ENCODE measurements at regions not wholly inside any gene's neighbourhood (a gene's known extent, or its start where the extent isn't known, plus 50 kb on each side); places are given as distances from the start of the nearest gene placed in this dataset.
"Not testable (repeated sequence)": the region's sequence is repeated elsewhere in the genome, so short reads cannot be mapped to it uniquely, and the experiment has no call there.

DNA sequence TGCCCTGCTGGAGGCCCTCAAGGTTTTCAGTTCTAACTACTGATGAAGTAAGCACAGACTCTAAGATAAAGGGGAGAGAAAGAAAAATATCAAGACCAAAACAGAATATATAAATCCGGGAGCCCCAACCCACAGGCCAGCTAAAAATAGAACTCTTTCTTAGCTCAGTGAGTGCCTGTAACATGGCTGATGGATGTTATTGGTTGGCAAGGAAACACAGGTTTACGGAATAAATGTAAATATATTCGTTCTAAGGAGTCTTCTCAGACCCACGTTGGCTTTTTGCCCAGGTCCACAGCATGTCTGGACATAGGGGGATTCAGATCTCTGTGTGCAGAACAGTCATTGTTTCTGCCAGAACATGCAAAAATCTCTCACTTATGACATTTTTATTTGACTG, 139.0 kb upstream of the SERPINE2 start:
- DNase-seq (ENCODE audit: low read depth), result no peak

DNA sequence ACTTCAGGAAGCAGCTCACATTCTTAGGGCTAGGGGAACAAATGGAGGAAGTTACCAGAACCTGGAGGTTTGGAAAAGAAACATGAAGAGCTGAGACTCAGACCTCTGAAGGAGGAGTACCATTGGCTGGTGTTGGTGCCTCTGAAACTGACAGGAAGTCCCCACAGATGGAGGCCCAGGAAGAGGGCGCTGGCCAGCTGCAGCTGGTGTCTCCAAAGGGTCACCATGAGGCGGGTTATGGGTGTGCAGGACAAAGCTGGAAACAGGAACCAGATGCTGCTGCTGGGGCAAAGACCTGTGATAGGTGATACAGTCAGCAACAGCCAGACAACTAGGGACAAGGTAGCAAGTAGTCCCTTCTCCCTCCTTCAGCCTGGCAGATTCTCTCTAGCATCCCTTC, 136.5 kb upstream of the SERPINE2 start:
- DNase-seq (ENCODE audit: low read depth), result no peak

DNA sequence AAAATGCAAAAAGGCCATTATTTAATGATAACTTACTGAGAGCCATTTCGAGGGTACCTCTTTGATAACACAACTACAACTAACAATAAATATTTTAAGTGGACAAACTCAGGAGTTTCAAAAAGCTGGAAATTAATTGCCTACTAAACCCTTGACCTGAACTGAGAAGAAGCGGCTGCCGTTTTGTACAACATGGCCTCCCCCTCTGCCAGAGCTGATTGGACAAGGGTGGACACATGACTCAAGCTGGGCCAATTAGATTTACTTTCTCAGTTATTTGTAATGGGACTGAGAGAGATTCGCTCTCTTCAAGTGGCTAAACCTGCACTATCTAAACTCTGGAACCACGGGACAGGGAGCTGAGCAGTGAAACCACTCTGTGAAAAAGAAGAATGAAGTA, 135.9 kb upstream of the SERPINE2 start:
- no peak for DNase-seq (ENCODE audit: low read depth)

DNA sequence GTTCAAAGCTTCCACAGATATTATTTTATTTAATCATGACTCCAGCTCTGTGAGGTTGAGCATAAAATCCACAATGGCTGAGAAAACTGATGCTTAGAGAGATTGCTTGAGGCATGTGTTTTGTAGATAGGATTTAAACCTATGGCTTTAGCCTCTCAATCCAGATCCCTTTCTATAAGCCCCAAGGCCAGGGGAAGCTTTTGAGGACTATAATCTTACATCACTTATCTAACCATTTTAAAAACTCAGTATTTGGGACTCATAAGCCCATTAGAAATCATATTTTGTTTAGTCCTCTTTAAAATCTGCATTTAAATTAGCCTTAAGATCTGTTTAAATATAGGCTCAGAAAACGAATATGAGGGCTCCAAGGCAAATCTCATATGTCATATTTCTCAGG, 135.4 kb upstream of the SERPINE2 start:
- DNase-seq (ENCODE audit: low read depth), result no peak

DNA sequence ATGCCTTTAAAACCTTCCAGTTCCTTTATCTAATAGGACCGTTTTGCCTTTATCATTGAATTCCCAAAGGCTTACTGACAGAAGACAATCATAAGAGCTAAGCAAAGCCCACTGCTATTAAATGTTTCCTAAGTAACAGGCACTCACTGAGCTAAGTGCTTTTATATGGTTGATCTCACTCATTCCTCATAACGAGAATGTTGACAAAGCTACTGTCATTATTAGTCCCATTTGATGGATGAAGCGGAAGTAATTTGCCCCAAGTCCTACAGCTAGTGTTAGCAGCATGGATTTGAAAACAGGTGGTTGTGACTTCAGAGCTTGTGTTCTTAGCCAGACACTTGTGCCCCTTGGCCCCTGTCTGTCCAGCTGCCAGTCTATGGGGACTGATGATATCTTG, 134.8 kb upstream of the SERPINE2 start:
- no peak for DNase-seq (ENCODE audit: low read depth)

DNA sequence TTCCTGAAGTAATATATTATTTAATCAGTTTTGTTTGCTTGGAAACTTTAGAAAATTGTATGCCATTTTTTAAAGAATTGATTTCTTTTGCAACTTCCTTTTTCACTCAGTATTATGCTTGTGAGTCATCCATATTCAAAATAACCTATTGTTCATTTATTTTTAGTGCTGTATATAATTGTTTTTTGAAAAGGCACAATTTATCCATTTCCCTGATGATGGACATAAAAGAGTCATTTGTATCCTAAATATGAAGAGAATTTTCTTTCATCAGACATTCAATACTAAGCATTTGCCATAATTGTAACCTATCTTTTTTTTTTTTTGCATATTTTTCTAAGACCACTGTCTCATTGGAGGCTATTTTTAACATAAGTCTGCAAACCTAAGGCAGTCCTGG, 134.1 kb upstream of the SERPINE2 start:
- no peak for DNase-seq (ENCODE audit: low read depth)

DNA sequence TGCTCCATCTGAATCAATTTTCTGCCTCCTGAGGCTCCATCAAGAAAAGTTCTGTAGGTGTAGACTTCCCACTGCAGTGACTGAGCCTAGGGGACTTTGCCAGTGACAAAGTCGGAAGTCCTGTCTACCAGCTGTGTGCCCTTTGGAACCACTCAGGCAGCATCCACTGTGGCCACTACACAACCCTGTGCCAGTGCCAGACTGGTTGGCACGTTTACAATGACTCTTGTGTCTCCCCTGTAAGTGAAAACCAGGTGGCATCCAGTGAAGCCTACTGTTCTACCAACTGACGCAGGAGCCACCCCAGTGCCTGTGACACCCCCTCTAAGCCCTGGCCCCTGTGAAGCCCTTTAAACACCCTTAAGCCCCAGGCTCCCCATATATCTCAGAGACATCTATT, 132.1 kb upstream of the SERPINE2 start:
- no peak for DNase-seq (ENCODE audit: low read depth)

DNA sequence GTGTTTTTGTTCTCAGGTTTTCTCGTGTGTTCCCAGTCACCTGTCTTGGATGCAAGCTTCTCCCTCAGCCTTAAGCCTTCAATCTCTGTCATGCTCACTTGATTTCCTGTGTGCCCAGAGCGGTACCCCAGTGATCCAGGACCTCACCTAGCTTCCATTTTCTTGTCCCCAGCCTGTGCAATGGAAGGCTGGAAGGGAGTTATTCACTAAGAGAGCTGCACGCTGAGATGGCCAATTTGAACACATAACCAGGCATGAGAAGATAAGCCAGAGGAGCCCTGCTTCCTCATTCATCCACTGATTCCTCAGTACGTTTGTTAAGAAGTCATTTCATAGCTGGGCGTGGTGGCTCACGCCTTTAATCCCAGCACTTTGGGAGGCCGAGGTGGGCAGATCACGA, 130.8 kb upstream of the SERPINE2 start:
- DNase-seq (ENCODE audit: low read depth), result no peak

DNA sequence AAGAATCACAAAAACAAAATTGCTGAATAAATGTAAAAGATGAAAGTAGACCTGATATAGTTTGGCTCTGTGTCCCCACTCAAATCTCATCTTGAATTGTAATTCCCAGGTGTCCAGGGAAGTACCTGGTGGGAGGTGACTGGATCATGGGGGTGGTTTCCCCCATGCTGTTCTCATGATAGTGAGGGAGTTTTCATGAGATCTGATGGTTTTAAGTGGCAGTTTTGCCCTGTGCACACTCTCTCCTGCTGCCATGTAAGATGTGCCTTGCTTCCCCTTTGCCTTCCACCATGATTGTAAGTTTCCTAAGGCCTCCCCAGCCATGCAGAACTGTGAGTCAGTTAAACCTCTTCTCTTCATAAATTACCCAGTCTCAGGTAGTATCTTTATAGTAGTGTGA, 128.7 kb upstream of the SERPINE2 start:
- DNase-seq (ENCODE audit: low read depth), result not testable (repeated sequence)

DNA sequence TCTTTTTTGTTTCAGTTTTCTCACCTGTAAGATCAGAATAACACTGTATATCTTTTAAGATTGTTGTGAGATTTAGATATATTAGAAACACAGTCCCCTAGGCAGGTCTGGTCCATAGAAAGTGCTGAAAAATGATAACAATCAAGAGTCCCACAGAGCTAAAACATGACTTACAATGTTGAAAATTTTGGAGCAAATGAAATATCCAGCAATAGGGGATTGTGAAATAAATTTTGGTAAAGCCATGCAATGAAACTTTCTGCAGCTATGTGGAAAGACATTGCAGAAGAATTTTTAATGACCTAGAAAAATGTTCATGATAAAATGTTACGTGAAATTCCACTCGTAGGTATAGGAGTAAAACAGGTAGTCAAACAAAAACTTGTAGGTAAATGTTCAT, 127.6 kb upstream of the SERPINE2 start:
- DNase-seq (ENCODE audit: low read depth), result no peak

DNA sequence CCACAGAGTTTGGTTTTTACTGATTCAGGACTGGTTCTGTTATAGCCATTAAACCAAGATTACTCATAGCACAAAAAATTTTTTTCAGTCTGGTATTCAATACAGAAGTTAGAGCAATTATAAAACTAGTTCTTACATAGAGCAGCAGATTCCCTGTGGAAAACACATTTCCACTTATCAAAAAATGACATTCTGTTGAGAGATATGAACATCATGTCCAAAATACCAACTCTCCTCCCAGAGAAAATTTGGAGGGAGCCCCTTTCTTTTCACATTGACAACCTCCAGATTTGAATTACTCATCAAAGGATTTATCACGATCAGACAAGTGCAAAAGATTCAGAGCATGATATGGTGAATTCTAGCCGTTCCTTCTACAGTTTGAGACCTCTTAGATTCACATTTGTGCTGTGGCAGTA, 126.8 kb upstream of the SERPINE2 start:
- no peak for DNase-seq (ENCODE audit: low read depth)

DNA sequence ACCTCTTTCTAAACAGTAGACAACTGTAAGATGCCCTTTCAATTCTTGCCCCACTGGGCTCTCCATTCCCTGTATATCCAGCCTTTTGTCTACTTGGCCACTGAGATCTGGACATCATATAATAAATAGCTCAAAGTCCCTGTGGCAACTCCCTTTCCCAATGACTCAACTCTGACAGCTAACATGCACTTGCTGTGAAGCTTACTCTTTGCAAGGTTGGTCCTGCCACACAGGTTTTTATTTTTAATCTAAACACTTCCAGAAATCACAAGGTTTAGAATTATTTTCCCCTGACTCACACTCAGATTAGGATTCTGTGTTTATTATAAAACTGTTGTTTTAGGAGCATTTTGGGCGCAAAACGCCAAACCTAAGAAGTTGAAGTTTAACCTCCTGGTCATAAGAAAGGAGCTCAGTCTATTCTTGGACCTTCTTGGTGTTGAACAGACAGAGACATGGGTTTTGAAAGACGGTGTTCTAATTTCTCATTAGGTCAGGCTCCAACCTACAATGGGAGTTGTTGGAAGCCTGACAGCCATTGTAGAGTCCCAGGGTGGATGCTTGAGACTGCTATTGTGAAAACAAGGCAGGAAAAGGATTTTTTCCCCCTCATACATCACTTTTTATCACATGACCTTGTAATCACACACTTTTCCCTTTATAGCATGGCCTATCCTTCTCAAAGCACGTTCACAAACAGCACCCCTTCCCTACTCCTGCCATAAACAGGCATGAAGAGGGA, 124.7 kb upstream of the SERPINE2 start:
- no peak for DNase-seq (ENCODE audit: low read depth)

DNA sequence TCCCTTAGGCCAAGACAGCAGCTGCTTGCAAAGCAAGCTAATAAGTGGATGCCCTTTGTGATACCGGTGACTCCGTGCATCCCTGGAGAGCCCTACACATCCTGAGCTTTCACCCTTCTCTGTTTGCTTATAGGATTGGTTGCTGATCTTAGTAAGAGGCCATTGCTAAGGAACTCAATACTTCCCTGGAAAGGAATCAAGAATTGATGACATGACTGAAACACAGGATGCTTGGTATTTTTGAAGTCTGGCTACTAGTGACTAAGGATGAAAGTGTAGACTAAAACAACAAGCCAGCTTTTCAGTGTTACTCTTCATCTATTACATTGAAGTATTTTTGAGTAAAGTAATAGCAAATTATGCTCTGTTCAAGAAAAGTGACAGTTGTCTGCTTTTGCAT, 123.0 kb upstream of the SERPINE2 start:
- DNase-seq (ENCODE audit: low read depth), result peak; percentile 78

DNA sequence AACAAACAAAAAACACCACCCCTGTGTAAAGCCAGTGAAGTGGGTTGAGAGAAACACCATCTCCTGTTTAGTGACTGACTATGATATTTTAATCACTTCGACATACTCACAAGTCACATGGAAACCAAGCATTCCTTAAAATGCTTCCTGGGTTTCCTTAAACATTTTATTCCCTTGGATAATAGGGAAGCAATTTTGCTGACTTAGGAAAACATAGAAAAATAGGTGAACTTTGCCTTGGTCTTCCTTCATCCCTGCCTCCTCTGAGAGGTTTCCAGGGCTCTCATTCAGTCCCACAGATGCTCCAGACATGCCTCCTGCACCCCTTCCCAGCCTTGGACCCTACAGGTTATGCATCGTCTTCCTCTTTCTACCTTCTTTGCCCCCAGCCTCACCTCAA, 122.6 kb upstream of the SERPINE2 start:
- DNase-seq (ENCODE audit: low read depth), result no peak

DNA sequence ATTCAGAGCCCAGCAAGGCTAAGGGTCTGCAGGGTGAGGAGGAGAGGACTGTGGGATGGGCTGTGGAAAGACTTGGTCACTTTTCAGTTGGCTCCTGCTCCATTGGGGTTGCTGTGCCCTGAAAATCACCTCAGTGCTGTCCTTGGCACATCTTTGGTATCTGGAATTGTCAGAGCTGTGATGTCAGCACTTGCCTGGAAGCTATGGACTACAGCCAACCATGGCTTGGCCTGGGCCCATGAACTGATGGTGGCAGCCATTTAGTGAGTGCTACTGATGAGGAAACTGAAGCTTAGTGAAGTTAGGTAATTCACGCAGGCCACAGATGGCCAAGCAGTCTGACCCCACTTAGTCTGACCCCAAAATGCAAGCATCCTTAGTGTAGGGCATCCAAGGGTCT, 121.8 kb upstream of the SERPINE2 start:
- DNase-seq (ENCODE audit: low read depth), result no peak

DNA sequence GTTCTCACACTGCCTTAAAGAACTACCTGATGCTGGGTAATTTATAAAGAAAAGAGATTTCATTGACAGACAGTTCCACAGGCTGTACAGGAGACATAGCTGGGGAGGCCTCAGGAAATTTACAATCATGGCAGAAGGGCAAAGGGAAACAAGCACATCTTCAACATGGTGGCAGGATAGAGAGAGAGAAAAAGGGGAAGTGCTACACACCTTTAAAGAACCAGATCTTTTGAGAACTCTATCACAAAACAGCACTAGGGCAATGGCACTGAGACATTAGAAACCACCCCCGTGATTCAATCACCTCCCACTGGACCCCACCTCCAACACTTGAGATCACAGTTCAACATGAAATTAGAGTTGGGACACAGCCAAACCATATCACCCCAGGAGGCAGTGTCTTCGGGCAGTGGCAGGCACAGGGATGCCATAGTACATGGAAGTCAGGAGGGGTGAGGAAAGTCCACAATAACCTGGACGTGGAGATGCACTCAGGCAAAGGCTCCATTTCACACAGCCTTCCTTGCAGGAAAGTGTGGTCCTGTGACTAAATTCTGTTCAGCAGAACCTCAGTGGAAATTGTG, 120.4 kb upstream of the SERPINE2 start:
- DNase-seq (ENCODE audit: low read depth), result no peak

DNA sequence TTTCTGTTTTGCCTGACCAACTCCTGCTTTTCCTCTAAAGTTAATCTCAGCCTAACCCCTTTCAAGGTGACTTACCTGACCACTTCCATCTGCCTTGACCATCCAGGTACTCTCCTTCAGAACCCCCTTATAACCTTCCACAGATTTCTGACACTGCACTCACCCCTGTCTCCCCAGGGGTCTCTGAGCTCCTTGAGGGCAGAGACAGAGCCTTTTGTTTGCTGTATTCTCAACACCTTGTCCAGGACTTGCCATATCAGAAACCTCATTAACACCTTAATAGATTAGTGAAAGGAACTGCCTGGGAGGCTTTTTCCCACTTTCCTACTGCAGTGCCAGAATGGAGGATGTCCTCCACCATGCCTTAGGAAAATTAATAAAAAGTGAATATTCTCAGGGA, 119.7 kb upstream of the SERPINE2 start:
- DNase-seq (ENCODE audit: low read depth), result no peak

DNA sequence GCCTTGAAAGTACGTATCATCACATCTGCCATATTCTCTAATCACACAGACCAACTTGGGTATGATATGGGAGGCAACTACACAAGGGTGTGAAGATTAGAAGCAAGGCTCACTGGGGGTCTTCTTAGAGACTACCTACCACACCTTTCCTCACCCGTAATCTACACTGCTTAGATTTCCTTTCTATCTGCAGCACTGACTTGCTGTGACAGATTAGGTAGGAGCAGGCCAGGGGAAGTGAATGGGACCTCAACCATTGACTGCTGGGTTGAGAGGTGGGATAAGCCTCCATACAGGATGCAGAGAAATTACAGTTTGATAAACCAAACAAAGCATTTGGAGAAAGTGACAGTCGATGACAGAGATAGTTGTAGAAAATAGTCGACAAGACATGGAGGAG, 119.0 kb upstream of the SERPINE2 start:
- DNase-seq (ENCODE audit: low read depth), result no peak

DNA sequence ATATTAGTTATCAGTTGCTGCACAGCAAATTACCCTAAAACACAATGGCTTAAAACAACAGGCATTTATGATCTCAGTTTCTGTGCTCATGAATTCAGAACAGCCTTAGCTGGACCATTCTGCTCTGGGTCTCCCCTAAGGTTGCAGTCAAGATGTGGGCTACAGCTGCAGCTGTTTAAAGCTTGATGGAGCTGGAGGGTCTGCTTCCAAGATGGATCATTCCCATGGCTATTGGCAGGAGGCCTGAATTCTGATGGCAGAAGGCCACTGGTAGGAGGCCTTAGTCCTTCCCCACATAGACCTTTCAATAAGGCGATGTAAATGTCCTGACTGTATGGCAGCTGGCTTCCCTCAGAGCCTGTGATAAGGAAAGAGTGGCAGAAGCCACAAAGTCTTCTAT, 118.6 kb upstream of the SERPINE2 start:
- no peak for DNase-seq (ENCODE audit: low read depth)

DNA sequence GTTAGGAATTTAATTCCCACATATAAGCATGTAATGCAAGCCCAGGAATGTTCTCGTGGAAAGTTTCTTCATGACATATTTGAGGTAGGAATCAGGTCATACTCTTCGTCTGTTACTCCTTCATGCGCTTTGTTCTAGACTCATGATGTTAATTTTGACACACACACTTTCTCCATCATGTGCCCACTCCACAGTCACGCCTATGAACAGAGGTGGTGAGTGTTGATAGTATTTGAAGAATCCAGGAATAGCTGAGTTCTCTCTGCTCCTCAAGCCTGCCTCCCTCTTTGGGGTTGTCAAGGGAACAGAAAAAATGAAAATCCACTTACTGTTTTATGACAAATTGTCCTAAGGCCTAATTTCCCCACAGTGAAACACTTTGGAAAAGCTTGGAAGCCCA, 117.3 kb upstream of the SERPINE2 start:
- DNase-seq (ENCODE audit: low read depth), result no peak

DNA sequence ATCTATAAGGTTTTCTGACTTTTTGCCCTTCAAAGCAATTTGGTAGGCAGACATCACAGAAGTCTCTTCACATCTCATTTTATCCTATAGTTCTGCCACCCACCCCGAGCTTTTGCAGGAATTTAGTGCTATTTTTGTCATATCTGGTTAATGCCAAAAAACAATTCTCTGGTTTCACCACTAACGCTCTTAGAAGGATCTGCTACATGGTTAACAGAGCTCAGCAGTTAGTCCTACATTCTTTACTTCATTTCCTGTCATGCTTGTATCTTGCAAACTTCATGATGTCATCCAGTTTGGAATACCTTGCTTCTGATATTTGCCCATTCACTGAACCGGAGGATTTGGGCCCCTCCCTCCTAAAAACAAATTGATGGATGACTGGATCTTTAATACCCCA, 116.8 kb upstream of the SERPINE2 start:
- DNase-seq (ENCODE audit: low read depth), result no peak

DNA sequence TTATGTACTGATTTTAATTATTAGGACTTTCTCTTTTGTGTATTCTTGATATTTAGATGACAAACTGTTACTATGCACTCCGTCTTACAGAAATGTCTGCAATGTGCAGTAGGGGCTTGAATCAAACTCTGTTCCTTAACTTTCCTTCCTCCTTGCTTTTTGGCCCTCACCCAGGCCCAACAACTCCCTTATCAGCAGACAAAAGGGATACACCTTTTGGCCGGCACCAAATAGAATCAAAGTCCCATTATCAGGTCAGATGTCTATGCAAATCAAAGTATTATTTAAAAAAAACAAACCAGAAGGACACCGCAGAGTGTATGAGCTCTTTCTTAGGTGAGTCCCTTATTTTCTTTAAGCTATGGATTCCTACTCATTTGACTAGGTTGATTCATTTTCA, 116.3 kb upstream of the SERPINE2 start:
- DNase-seq (ENCODE audit: low read depth), result no peak

DNA sequence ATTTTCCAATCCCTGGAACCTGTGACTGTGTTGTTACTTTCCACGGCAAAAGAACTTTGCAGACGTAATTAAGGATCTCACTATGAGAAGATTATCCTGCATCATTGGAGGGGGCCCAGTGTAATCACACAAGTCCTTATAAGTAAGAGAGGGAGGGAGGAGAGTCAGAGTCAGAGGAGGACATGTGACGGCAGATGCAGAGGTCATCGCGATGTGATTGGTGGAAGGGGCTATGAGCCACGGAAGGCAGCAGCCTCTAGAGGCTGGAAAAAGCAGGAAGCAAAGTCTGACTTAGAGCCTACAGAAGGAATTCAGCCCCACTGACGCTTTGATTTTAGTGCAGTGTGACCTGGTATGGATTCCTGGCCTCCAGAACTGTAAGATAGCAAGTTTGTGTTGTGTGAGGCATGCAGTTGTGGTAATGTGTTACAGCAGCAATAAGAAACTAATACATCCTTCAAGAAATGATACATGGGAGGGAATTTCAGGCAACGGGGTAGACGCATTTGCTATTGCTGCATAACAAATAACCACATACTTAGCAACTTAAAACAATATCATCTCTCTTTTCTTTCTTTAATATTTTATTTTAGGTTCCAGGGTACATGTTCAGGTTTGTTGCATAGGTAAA, 112.7 kb upstream of the SERPINE2 start:
- DNase-seq (ENCODE audit: low read depth), result no peak

All from LHCN-M2 (cell line).